Thyroid gland (tissue), 4 donors: ENCODE measurements at regions not wholly inside any gene's neighbourhood (a gene's known extent, or its start where the extent isn't known, plus 50 kb on each side); places are given as distances from the start of the nearest gene placed in this dataset.

Experiments used
- DNase-seq, 2 donors: peaks; one replicate each; pipeline ENCODE4 v3.0.0-alpha.2; 2019
- H3K27ac ChIP-seq, 3 donors: fragments of 200-600 bp; sonication (generic); 1 replicate in 2 of 3; 2 replicates in 1 of 3; pipeline ENCODE4 v1.5.1; 2016 to 2019; ENCODE audit warnings: mild to moderate bottlenecking in 1 of 3, moderate library complexity in 1 of 3
- H3K27me3 ChIP-seq: fragments of 200-600 bp; sonication (generic); one replicate; pipeline ENCODE4 v1.5.1; 2019
- H3K36me3 ChIP-seq, 2 donors: fragments of 200-600 bp; sonication (generic); one replicate each; pipeline ENCODE4 v1.5.1; 2016 to 2019
- H3K4me1 ChIP-seq, 2 donors: fragments of 200-600 bp; sonication (generic); one replicate each; pipeline ENCODE4 v1.5.1; 2017 to 2019
- H3K4me3 ChIP-seq, 3 donors: fragments of 200-600 bp; sonication (generic); replicated peaks in 1 of 3; 1 replicate in 2 of 3; 2 replicates in 1 of 3; pipeline ENCODE4 v1.5.1; 2016; ENCODE audit warnings: mild to moderate bottlenecking in 1 of 3
- H3K9me3 ChIP-seq: fragments of 200-600 bp; sonication (generic); one replicate; pipeline ENCODE4 v1.5.1; 2017
- POLR2A ChIP-seq, 2 donors: fragments of 450-650 bp; IDR thresholded peaks; one replicate each; pipeline ENCODE4 v1.6.1; 2017; ENCODE audit warnings: antibody characterized with exemption in 2 of 2, mild to moderate bottlenecking in 2 of 2, moderate library complexity in 1 of 2
- WGBS, 2 donors: methylation state at CpG; one replicate each; pipeline ENCODE4 v1.1.5; 2017; 5-methylcytosine and 5-hydroxymethylcytosine counted together
- intact Hi-C: fragments of 100-400 bp; cut with DNase I; formaldehyde crosslinking; loops from one replicate; pipeline ENCODE4 v1.15.1; 2023
- TF ChIP-seq, protein P1 (sequence below), 6 experiments: fragments of 200-600 bp in 3 of 6; fragments of 450-650 bp in 3 of 6; sonication (generic) in 3 of 6; IDR thresholded peaks; one replicate each; pipeline ENCODE4 v1.5.1; 2016 to 2019; ENCODE audit warnings: antibody characterized with exemption in 6 of 6, mild to moderate bottlenecking in 2 of 6, inconsistent platforms in 1 of 6, moderate library complexity in 1 of 6

DNA sequence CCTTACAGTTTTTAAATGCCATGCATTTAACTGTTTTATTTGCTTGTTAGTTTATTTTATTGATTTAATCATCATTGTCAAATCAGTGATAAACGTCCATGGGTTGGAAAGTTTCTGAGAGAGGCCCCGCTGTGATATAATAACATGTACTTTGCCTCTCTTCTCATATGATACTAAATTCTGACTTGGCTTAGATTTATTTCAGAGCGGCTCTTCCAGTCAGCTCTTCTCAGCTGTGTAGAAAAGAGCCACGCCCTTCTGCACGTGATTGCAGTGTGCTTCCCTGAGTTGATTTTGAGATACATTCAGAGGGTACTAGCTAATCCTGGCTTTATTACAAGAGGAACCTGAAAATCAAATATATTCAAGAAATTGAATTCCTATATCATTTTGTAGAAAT is 218.6 kb downstream of the KCNE4 start:
- 85% methylated on average over 5 of the region's 5 CpGs for WGBS, 2 donors
- Histone ChIP-seq H3K9me3 (no peaks in the 10 kb centered on the region), H3K36me3 (no peaks in the 10 kb centered on the region), H3K27ac (no peak overlapping the region), H3K27me3 (no peaks in the 10 kb centered on the region), H3K4me1 (no peaks in the 10 kb centered on the region), H3K4me3 (no peak overlapping the region)
- TF ChIP-seq, protein P1, sequence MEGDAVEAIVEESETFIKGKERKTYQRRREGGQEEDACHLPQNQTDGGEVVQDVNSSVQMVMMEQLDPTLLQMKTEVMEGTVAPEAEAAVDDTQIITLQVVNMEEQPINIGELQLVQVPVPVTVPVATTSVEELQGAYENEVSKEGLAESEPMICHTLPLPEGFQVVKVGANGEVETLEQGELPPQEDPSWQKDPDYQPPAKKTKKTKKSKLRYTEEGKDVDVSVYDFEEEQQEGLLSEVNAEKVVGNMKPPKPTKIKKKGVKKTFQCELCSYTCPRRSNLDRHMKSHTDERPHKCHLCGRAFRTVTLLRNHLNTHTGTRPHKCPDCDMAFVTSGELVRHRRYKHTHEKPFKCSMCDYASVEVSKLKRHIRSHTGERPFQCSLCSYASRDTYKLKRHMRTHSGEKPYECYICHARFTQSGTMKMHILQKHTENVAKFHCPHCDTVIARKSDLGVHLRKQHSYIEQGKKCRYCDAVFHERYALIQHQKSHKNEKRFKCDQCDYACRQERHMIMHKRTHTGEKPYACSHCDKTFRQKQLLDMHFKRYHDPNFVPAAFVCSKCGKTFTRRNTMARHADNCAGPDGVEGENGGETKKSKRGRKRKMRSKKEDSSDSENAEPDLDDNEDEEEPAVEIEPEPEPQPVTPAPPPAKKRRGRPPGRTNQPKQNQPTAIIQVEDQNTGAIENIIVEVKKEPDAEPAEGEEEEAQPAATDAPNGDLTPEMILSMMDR (IDR thresholded peaks at IDR 0.05), result no peak
- no peak for TF ChIP-seq POLR2A (IDR thresholded peaks at IDR 0.05)
- no peak for DNase-seq
- intact Hi-C loops, result no loop called here

DNA sequence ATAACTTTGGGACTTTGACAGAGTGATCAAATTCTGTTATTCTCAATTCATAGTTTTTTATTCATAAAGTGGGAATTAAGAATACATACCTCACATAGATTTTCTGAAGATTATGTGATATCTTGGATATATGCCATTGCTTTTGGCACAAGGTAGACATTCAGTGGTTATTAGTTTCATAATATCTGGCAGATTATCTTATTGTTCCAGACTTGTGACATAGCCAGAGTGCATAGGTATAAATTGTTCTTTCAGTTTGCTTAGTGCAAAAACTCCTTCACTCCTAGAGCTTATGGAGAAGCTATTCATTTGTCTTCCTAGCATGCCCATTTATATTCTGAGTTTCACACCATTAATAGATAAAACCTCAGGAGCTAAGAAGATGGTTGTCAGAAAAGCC is 222.0 kb downstream of the KCNE4 start:
- DNase-seq, result no peak
- intact Hi-C loops, result no loop called here
- no peak overlapping the region for H3K4me3 ChIP-seq
- no peaks in the 10 kb centered on the region for H3K4me1 ChIP-seq
- H3K27me3 ChIP-seq, result no peaks in the 10 kb centered on the region
- TF ChIP-seq POLR2A (IDR thresholded peaks at IDR 0.05), result no peak
- TF ChIP-seq, protein P1 (IDR thresholded peaks at IDR 0.05), result no peak
- H3K27ac ChIP-seq, result no peak overlapping the region
- H3K36me3 ChIP-seq, result no peaks in the 10 kb centered on the region
- no peaks in the 10 kb centered on the region for H3K9me3 ChIP-seq

DNA sequence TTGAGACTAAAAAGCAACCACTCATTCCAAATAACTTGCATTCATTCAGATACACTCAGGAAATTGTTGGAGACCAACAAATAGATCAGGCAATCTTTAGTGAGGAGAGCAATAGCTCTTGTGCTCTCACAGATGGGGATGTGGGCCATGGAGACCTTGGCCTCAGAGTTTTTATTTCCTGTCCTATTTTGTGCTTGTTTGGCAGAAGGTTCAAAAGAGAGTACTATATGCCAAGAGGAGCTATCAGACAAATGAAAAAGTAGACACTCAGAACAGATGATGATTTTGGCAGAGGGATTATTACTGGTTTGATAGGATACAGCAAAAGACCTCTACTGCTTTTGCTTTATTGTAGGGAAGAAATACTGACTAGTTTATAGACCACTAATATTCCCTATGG is 230.2 kb downstream of the KCNE4 start:
- Histone ChIP-seq H3K27me3 (no peaks in the 10 kb centered on the region), H3K9me3 (no peaks in the 10 kb centered on the region), H3K27ac (no peak overlapping the region), H3K36me3 (no peaks in the 10 kb centered on the region), H3K4me3 (no peak overlapping the region), H3K4me1 (no peaks in the 10 kb centered on the region)
- TF ChIP-seq, protein P1 (IDR thresholded peaks at IDR 0.05), result no peak
- no peak for DNase-seq
- intact Hi-C loops, result no loop called here

DNA sequence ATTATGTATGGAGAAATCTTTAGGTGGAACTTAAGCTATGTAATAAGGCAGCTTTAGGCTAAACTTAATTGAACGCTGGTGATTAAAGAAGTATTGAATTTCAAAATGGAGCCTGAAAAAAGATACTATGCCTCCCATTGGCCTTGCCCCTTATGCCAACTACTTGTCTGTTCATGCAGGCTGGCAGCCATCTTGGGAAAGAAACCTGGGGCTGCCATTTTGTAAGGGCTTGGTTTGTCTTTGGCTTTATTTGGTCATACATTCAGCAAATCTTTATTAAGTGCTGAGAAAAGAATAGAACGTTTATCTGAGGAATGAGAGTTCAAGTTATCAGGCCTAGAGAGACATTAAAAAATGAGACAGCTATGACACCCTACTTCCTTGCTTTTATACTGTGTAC is 231.3 kb downstream of the KCNE4 start:
- TF ChIP-seq, protein P1 (IDR thresholded peaks at IDR 0.05), result no peak
- no peak for TF ChIP-seq POLR2A (IDR thresholded peaks at IDR 0.05)
- no peaks in the 10 kb centered on the region for H3K36me3 ChIP-seq

DNA sequence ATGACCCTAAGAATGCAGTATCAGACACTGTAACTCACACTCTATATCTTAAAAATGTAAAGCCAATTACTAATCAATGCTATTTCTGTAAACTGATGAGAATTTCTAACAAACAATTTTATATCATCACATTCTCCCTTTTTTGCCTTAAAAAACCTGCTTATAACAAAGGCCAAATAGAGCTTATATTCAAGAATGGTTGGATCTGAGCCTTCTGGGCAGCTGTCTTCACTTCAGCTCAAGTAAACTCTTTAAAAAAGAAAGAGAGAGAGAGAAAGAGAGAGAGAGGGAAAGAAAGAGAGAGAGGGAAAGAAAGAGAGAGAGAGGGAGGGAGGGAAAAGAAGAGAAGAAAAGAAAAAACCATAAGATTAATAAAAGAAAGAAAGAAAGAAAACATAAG is 231.8 kb downstream of the KCNE4 start:
- no peak for DNase-seq
- no peaks in the 10 kb centered on the region for H3K27me3 ChIP-seq
- TF ChIP-seq, protein P1 (IDR thresholded peaks at IDR 0.05), result no peak
- no peak for TF ChIP-seq POLR2A (IDR thresholded peaks at IDR 0.05)
- intact Hi-C loops, result no loop called here
- no peak overlapping the region for H3K27ac ChIP-seq
- no peaks in the 10 kb centered on the region for H3K4me1 ChIP-seq
- no peaks in the 10 kb centered on the region for H3K36me3 ChIP-seq
- no peak overlapping the region for H3K4me3 ChIP-seq
- no peaks in the 10 kb centered on the region for H3K9me3 ChIP-seq

More for the DNA sequence above, 231.3 kb downstream of the KCNE4 start:
- intact Hi-C loops, result no loop called here
- 75 to 89% methylated on average over 2 of the region's 2 CpGs for WGBS, 2 donors
- Histone ChIP-seq H3K27ac (no peak overlapping the region), H3K9me3 (no peaks in the 10 kb centered on the region), H3K4me3 (no peak overlapping the region), H3K4me1 (no peaks in the 10 kb centered on the region), H3K27me3 (no peaks in the 10 kb centered on the region)
- no peak for DNase-seq
